Small intestine (tissue), 7 donors: ENCODE measurements at regions not wholly inside any gene's neighbourhood (a gene's known extent, or its start where the extent isn't known, plus 50 kb on each side); places are given as distances from the start of the nearest gene placed in this dataset.

Source experiments
- DNase-seq, 2 donors: peaks; one replicate each; pipeline versions ENCODE4 v3.0.0 to v3.0.0-alpha.2; 2013
- FAIRE-seq: peaks from 2 replicates; lab custom pipeline; 2012; peaks lifted over from hg19 to GRCh38; lab: Jason Lieb, UNC
- H3K27ac ChIP-seq, 3 donors: one replicate each; pipeline ENCODE4 v1.5.1; 2013; ENCODE audit warnings: low read length in 2 of 3, mild to moderate bottlenecking in 2 of 3, control low read depth in 1 of 3, inconsistent platforms in 1 of 3, low read depth in 1 of 3, moderate library complexity in 1 of 3
- H3K27me3 ChIP-seq, 3 donors: one replicate each; pipeline ENCODE4 v1.6.1; 2013; ENCODE audit warnings: low read length in 3 of 3, inconsistent platforms in 1 of 3; ENCODE audit not compliant: control insufficient read depth in 3 of 3, insufficient read depth in 3 of 3
- H3K36me3 ChIP-seq, 3 donors: one replicate each; pipeline ENCODE4 v1.6.1; 2013; ENCODE audit warnings: low read length in 3 of 3, inconsistent platforms in 1 of 3, low read depth in 1 of 3, mild to moderate bottlenecking in 1 of 3, moderate library complexity in 1 of 3; ENCODE audit not compliant: control insufficient read depth in 3 of 3, insufficient read depth in 2 of 3
- H3K4me1 ChIP-seq, 3 donors: one replicate each; pipeline ENCODE4 v1.6.1; 2013; ENCODE audit warnings: low read length in 2 of 3, inconsistent platforms in 1 of 3, low read depth in 1 of 3, mild to moderate bottlenecking in 1 of 3, moderate library complexity in 1 of 3; ENCODE audit not compliant: control insufficient read depth in 3 of 3, insufficient read depth in 2 of 3
- H3K4me3 ChIP-seq, 3 donors: one replicate each; pipeline ENCODE4 v1.5.1; 2013; ENCODE audit warnings: low read length in 3 of 3, control low read depth in 1 of 3, inconsistent platforms in 1 of 3, low read depth in 1 of 3, mild to moderate bottlenecking in 1 of 3, moderate library complexity in 1 of 3
- H3K9me3 ChIP-seq, 2 donors: one replicate each; pipeline ENCODE4 v1.6.1; 2013; ENCODE audit warnings: low read depth in 1 of 2, low read length in 1 of 2; ENCODE audit not compliant: control insufficient read depth in 2 of 2, insufficient read depth in 1 of 2
- WGBS, 3 donors: extraction: QIAGEN DNeasy Blood & Tissue Kit; methylation state at CpG; one replicate each; pipeline ENCODE4 v1.1.7; 2013; 5-methylcytosine and 5-hydroxymethylcytosine counted together
- donor health status: healthy with polysubstance abuse.
- donor health status: control.
- donor health status: control.
- donor health status: Bipolar disorder and iron deficiency.
- donor health status: healthy.

DNA sequence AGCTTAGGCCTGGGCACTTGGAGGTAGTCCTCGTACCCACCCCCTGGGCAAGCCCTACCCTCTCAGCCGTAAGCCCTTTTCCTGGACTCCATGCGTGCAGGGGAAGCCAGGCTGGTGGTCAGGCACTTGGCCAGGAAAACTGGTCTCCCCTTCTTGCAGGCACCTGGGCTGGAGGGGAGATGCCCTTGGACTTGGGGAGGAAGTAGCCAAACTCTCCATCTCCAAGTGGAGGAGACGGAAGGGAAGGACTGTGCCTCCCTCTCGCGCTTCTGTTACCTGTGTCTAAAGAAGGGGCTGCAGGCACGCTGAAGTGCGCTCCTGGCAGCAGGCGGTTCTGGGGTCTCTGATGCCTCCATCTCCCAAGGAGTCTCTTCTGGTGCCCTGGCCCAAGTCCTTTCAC is 283.9 kb downstream of the PBX3 start:
- WGBS, 3 donors: 87 to 92% (median 87%) methylated on average over 9 of the region's 9 CpGs
- Histone ChIP-seq H3K36me3 (no peaks in the 10 kb centered on the region), H3K4me1 (peaks cover 0 to 5% (median 0%) of the 10 kb centered on the region in 3 donors), H3K4me3 (no peak overlapping the region), H3K27me3 (peaks cover 0 to 3% (median 0%) of the 10 kb centered on the region in 3 donors), H3K27ac (no peak overlapping the region), H3K9me3 (peaks cover 0 to 5% of the 10 kb centered on the region in 2 donors)
- DNase-seq (no peak), FAIRE-seq (no peak)

DNA sequence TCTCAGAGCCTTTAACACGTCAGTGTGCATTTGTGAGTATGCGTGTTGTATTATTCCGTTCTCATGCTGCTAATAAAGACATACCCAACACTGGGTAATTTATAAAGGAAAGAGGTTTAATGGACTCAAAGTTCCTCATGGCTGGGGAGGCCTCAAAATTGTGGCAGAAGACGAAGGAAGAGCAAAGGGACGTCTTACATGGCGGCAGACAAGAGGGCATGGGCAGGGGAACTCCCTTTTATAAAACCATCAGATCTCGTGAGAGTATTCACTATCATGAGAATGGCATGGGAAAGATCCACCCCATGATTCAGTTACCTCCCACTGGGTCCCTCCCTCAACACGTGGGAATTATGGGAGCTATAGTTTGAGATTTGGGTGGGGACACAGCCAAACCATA is 285.0 kb downstream of the PBX3 start:
- FAIRE-seq (no peak), DNase-seq (no peak)
- Histone ChIP-seq H3K4me1 (peaks cover 0 to 5% (median 0%) of the 10 kb centered on the region in 3 donors), H3K27ac (no peak overlapping the region), H3K27me3 (peaks cover 0 to 3% (median 0%) of the 10 kb centered on the region in 3 donors), H3K9me3 (peaks cover 0 to 5% of the 10 kb centered on the region in 2 donors), H3K4me3 (no peak overlapping the region), H3K36me3 (no peaks in the 10 kb centered on the region)
- 77 to 86% (median 80%) methylated on average over 8 of the region's 8 CpGs for WGBS, 3 donors

DNA sequence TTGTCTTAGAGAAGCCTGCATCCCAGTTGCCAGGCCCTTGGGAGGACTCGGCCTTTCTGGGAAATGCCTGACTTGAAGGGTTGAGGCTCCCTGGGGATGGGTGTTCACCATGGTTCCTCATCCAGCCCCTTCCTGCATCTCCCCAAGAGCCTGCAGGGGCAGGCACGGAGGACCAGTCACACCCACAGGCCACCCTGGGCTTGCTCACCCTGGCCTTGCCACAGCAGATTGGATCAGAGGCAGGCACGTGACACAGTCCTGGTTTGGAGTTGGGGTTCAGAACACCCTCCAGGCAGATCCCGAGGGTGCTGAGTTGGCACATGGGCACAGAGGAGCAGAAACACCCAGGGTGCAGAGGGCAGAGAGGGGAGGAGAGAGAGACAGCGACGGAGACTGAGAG is 286.1 kb downstream of the PBX3 start:
- DNase-seq: no peak
- no peaks in the 10 kb centered on the region for H3K9me3 ChIP-seq
- H3K27ac ChIP-seq: no peak overlapping the region
- FAIRE-seq: no peak
- H3K27me3 ChIP-seq: peaks cover 0 to 3% (median 3%) of the 10 kb centered on the region in 3 donors
- H3K36me3 ChIP-seq: no peaks in the 10 kb centered on the region
- H3K4me1 ChIP-seq: no peaks in the 10 kb centered on the region
- H3K4me3 ChIP-seq: no peak overlapping the region
- 66 to 76% (median 69%) methylated on average over 6 of the region's 6 CpGs for WGBS, 3 donors

DNA sequence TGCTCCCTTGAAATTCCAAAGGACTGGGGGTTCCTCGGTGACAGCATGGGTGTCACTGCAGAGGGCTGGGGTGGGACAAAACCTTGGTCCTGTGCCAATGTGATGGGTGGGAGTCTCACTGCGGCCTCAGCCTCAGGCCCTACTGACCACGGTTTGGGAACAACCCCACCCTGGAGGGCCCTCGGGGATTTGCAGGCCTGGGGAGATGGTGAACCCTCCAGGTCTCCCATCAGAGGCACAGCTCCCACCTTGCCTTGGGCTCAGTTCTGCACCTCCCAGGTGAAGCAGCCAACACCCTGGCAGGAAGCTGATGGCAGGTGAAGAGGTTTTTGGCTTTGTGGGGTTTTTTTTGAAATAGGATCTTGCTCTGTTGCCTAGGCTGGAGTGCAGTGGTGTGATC is 286.8 kb downstream of the PBX3 start:
- H3K36me3 ChIP-seq: no peaks in the 10 kb centered on the region
- no peak for DNase-seq
- 81 to 89% (median 85%) methylated on average over 4 of the region's 4 CpGs for WGBS, 3 donors
- H3K4me1 ChIP-seq: no peaks in the 10 kb centered on the region
- peaks cover 0 to 3% (median 3%) of the 10 kb centered on the region in 3 donors for H3K27me3 ChIP-seq
- no peak for FAIRE-seq
- no peaks in the 10 kb centered on the region for H3K9me3 ChIP-seq
- no peak overlapping the region for H3K4me3 ChIP-seq
- no peak overlapping the region for H3K27ac ChIP-seq

DNA sequence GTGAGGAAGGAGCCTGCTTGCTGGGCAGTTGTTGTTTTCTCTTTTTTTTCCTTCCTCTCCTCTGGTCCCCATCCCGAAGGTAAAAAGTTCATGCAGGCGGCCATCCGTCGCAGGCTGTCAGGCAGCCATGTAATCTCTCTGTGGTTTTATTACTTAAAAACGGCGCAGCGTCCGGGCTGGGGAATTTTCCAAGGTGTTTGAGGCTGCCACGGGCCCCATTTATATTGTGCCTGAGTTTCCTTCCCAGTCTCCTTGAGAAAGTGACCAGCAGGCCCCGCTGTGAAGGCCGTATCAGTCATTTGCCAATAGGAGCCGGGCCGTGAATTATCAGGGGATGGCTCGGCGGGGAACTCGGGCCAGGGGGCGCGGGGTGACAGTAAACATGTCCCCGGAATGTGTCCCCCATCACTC is 289.7 kb downstream of the PBX3 start:
- FAIRE-seq: no peak

DNA sequence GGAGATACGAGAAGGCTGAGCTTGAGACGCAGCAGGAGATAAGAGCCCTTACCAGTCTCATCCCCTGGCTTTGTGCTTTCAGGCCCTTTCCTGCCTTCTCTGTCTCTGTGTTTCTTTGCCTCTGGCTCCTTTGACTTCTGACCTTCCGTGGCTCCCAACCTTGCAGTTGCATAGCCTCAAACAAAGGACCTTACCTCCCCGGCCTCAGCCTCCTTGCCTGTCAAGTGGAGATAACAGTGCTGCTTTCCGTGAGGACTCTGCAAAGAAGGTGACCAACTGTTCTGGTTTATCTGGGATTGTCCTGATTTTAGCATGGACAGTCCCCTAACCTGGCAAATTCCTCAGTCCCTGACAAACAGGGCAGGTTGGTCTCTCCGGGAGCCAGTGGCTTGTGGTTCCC is 287.8 kb upstream of the MVB12B start:
- Histone ChIP-seq H3K27ac (no peak overlapping the region), H3K4me3 (no peak overlapping the region), H3K36me3 (no peaks in the 10 kb centered on the region), H3K9me3 (no peaks in the 10 kb centered on the region), H3K4me1 (no peaks in the 10 kb centered on the region), H3K27me3 (peaks cover 0 to 3% (median 0%) of the 10 kb centered on the region in 3 donors)
- FAIRE-seq (no peak), DNase-seq (no peak)
- 84 to 89% (median 85%) methylated on average over 6 of the region's 6 CpGs for WGBS, 3 donors

More for the DNA sequence above, 289.7 kb downstream of the PBX3 start:
- 17 to 29% (median 21%) methylated on average over 19 of the region's 19 CpGs for WGBS, 3 donors
- peaks cover 0 to 3% (median 3%) of the 10 kb centered on the region in 3 donors for H3K27me3 ChIP-seq
- peak in 1 of 2 donors; percentile 19 for DNase-seq
- H3K27ac ChIP-seq: no peak overlapping the region
- H3K4me1 ChIP-seq: no peaks in the 10 kb centered on the region
- no peaks in the 10 kb centered on the region for H3K9me3 ChIP-seq
- H3K36me3 ChIP-seq: no peaks in the 10 kb centered on the region
- no peak overlapping the region for H3K4me3 ChIP-seq

DNA sequence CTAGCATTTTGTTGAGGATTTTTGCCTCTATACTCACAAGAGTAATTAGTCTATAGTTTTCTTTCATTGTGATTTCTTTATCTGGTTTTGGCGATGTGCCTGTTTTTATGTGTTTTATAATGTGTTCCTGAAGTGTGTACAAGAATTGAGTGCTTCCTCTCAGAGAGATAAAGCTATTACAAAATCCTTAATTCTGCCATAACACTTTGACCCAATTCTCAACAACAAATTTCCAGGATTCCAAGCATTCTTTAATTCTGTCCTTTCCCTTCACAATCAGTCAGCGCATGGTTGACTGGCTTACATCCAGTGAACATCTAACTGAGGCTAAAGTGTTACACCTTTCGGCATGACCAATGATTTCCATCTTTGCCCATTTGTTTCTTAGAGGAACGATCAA is 282.9 kb upstream of the MVB12B start:
- FAIRE-seq (no peak), DNase-seq (no peak)
- no peak overlapping the region for H3K4me3 ChIP-seq
- peaks cover 0 to 3% (median 0%) of the 10 kb centered on the region in 3 donors for H3K27me3 ChIP-seq
- 73 to 78% (median 78%) methylated on average over 4 of the region's 4 CpGs for WGBS, 3 donors
- H3K27ac ChIP-seq: no peak overlapping the region
- H3K9me3 ChIP-seq: peaks cover 0 to 14% of the 10 kb centered on the region in 2 donors
- H3K4me1 ChIP-seq: no peaks in the 10 kb centered on the region
- H3K36me3 ChIP-seq: no peaks in the 10 kb centered on the region

DNA sequence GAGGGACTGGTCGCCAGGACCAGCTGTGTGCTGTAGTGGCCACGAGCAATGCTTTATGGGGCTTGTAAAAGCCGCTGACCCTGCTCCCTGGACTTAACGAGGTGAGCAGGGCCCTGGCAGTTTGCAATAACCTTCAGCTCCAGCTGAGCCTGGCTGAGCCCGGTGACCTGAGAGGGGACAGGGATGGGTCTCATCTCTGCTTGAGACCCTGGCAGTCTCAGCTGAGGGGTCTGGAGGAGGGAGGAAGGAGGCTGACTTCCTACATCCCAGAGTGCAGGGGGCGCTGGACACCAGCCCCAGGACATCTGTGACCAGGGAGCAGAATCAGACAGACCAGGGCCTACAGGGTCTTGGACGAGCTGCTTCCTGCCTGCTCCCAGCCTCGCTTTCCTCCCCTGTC is 277.5 kb upstream of the MVB12B start:
- Histone ChIP-seq H3K9me3 (peaks cover 0 to 14% of the 10 kb centered on the region in 2 donors), H3K27ac (no peak overlapping the region), H3K4me1 (no peaks in the 10 kb centered on the region), H3K27me3 (peaks cover 0 to 3% (median 0%) of the 10 kb centered on the region in 3 donors), H3K36me3 (no peaks in the 10 kb centered on the region), H3K4me3 (no peak overlapping the region)
- FAIRE-seq (no peak), DNase-seq (no peak)
- 65 to 69% (median 69%) methylated on average over 8 of the region's 8 CpGs for WGBS, 3 donors
